ENCODE measurements at regions not wholly inside any gene's neighbourhood (a gene's known extent, or its start where the extent isn't known, plus 50 kb on each side); places are given as distances from the start of the nearest gene placed in this dataset.

DNA sequence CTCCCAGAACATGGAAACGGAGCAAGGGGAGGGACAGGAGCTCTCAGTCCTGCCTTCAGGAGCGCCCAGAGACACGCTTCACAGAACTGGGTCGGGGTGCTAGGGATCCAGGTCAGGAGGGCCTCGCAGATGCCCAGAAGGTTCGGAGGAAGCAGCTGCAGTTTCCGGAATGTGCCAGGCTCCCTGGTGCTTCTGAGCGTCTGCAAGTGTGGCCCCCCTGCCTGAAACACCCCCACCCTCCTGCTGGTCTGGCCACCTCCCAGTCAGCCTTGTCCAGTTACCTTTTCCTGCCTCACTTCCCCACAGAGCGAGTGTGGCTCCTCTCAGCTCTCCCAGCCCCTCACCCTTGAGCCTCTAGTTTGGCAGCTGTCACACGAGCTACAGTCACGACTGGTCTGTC lies 88.3 kb upstream of the TAF1B start:
- ChIA-PET CTCF (interaction anchor here (0.8 kb wide), 1 partner anchor 15 kb away, joined by 3 read pairs; no protein-coding TSS in a partner anchor), POLR2A (interaction anchor here (0.6 kb wide), 1 partner anchor 378 kb away, joined by 3 read pairs; no protein-coding TSS in a partner anchor)
- H3K9me3 ChIP-seq (ENCODE audit: control insufficient read depth, insufficient read depth, low read depth, low read length) = no peaks in the 10 kb centered on the region
- peaks cover 14% of the 10 kb centered on the region for H3K4me1 ChIP-seq (ENCODE audit: control insufficient read depth, insufficient read depth, low read length)
- in situ Hi-C loops (cut with HindIII; ENCODE audit: low pct_unique_long_range_greater_than_20kb, low sequenced_read_pairs) = no loop called here
- TF ChIP-seq CTCF (IDR thresholded peaks at IDR 0.05) (no peak), TCF7L2 (IDR thresholded peaks at IDR 0.05; ENCODE audit: low read depth, low read length) (no peak), SIN3A (IDR thresholded peaks at IDR 0.05; ENCODE audit: borderline replicate concordance, insufficient read depth, low read depth, low read length) (no peak), POLR2AphosphoS5 (IDR thresholded peaks at IDR 0.05; ENCODE audit: low read depth, low read length) (no peak)
- TF ChIP-seq, protein P1, sequence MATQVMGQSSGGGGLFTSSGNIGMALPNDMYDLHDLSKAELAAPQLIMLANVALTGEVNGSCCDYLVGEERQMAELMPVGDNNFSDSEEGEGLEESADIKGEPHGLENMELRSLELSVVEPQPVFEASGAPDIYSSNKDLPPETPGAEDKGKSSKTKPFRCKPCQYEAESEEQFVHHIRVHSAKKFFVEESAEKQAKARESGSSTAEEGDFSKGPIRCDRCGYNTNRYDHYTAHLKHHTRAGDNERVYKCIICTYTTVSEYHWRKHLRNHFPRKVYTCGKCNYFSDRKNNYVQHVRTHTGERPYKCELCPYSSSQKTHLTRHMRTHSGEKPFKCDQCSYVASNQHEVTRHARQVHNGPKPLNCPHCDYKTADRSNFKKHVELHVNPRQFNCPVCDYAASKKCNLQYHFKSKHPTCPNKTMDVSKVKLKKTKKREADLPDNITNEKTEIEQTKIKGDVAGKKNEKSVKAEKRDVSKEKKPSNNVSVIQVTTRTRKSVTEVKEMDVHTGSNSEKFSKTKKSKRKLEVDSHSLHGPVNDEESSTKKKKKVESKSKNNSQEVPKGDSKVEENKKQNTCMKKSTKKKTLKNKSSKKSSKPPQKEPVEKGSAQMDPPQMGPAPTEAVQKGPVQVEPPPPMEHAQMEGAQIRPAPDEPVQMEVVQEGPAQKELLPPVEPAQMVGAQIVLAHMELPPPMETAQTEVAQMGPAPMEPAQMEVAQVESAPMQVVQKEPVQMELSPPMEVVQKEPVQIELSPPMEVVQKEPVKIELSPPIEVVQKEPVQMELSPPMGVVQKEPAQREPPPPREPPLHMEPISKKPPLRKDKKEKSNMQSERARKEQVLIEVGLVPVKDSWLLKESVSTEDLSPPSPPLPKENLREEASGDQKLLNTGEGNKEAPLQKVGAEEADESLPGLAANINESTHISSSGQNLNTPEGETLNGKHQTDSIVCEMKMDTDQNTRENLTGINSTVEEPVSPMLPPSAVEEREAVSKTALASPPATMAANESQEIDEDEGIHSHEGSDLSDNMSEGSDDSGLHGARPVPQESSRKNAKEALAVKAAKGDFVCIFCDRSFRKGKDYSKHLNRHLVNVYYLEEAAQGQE (IDR thresholded peaks at IDR 0.05; ENCODE audit: insufficient read depth in 1 of 2, low read depth in 2 of 2, low read length in 1 of 2) = no peak
- H3K4me3 ChIP-seq (ENCODE audit: low read depth in 2 of 2, low read length in 2 of 2) = no peak overlapping the region
- intact Hi-C loops (cut with micrococcal nuclease; ENCODE audit: unreplicated experiment) = no loop called here
- no peaks in the 10 kb centered on the region for H3K27me3 ChIP-seq (ENCODE audit: control insufficient read depth, insufficient read depth, low read length)
- H3K36me3 ChIP-seq (ENCODE audit: control insufficient read depth, insufficient read depth, low read length) = no peaks in the 10 kb centered on the region
- ATAC-seq = no peak
- no peak overlapping the region for H3K27ac ChIP-seq (ENCODE audit: low read length)
- DNase-seq (ENCODE audit: low read depth, low spot score) = no peak
- no TSS peak for BruUV-seq (replicated peaks)

DNA sequence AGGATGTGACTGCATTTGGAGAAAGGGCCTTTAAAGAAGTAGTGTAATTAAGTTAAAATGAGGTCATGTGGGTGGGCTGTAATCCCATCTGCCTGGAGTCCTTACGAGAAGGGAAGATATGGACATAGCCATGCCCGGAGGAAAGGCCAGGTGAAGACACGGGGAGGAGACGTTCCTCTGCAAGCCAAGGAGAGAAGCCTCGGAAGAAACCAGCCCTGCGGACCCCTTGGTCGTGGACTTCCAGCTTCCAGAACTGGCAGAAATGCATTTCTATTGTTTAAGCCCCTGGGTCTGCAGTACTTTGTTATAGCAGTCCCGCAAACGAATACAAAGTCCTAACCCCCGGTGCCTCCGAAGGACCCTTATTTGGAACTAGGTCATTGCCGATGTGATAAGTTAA lies 87.6 kb upstream of the TAF1B start:
- ChIA-PET POLR2A (interaction anchor here (0.6 kb wide), 1 partner anchor 377 kb away, joined by 3 read pairs; no protein-coding TSS in a partner anchor), CTCF (interaction anchor here (0.8 kb wide), 1 partner anchor 15 kb away, joined by 3 read pairs; no protein-coding TSS in a partner anchor)
- Histone ChIP-seq H3K36me3 (ENCODE audit: control insufficient read depth, insufficient read depth, low read length) (no peaks in the 10 kb centered on the region), H3K4me3 (ENCODE audit: low read depth in 2 of 2, low read length in 2 of 2) (no peak overlapping the region), H3K9me3 (ENCODE audit: control insufficient read depth, insufficient read depth, low read depth, low read length) (no peaks in the 10 kb centered on the region), H3K4me1 (ENCODE audit: control insufficient read depth, insufficient read depth, low read length) (peaks cover 14% of the 10 kb centered on the region), H3K27ac (ENCODE audit: low read length) (no peak overlapping the region), H3K27me3 (ENCODE audit: control insufficient read depth, insufficient read depth, low read length) (no peaks in the 10 kb centered on the region)
- BruUV-seq (replicated peaks) = no TSS peak
- no peak for DNase-seq (ENCODE audit: low read depth, low spot score)
- in situ Hi-C loops (cut with HindIII; ENCODE audit: low pct_unique_long_range_greater_than_20kb, low sequenced_read_pairs) = no loop called here
- TF ChIP-seq, protein P1 (IDR thresholded peaks at IDR 0.05; ENCODE audit: insufficient read depth in 1 of 2, low read depth in 2 of 2, low read length in 1 of 2) = no peak
- TF ChIP-seq CTCF (IDR thresholded peaks at IDR 0.05) (no peak), SIN3A (IDR thresholded peaks at IDR 0.05; ENCODE audit: borderline replicate concordance, insufficient read depth, low read depth, low read length) (no peak), POLR2AphosphoS5 (IDR thresholded peaks at IDR 0.05; ENCODE audit: low read depth, low read length) (no peak), TCF7L2 (IDR thresholded peaks at IDR 0.05; ENCODE audit: low read depth, low read length) (no peak)
- intact Hi-C loops (cut with micrococcal nuclease; ENCODE audit: unreplicated experiment) = no loop called here
- ATAC-seq = no peak

Data from Panc1 (cell line).